ENCODE measurements at regions not wholly inside any gene's neighbourhood (a gene's known extent, or its start where the extent isn't known, plus 50 kb on each side); places are given as distances from the start of the nearest gene placed in this dataset.

GRCh38 chr5:38755181-38755580 is 90.6 kb upstream of the OSMR start:
- POLR2A ChIA-PET: no interaction called here
- no peak for DNase-seq

DNA sequence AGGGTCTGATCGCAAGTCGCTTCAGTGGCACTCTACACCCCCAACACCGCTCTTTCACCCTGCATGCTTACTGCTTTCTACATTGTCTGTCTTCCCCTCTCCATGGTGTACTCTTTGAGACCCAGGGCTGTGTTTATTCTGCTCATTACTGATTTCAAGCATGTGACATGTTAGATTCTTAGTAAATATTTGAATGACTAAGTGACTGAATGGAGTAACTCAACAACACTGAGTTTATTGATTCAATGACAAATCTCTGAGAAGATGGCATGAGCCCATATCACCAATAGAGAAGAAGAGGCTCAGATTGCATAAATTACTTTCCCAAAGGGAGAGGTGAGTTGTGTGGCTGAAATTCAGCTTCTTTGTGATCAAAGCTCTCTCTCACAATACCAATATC is 89.7 kb upstream of the OSMR start:
- Histone ChIP-seq H4K20me1 (ENCODE audit: insufficient read depth) (no peaks in the 10 kb centered on the region), H3K4me3 (ENCODE audit: low read depth in 2 of 2, low read length in 1 of 2) (no peak overlapping the region), H3K4me1 (ENCODE audit: control insufficient read depth in 1 of 2, insufficient read depth in 2 of 2, low read depth in 1 of 2, low read length in 1 of 2) (peaks cover 5 to 11% of the 10 kb centered on the region in 2 experiments; a peak in 3 of 4 replicates), H3K9ac (no peak overlapping the region), H3K79me2 (ENCODE audit: insufficient read depth) (no peaks in the 10 kb centered on the region), H3K27ac (ENCODE audit: low read depth in 2 of 2, low read length in 1 of 2) (no peak overlapping the region), H3K9me2 (no peaks in the 10 kb centered on the region), H2AFZ (ENCODE audit: low read depth) (no peak overlapping the region), H3K9me3 (no peaks in the 10 kb centered on the region), H3K36me3 (replicated peaks in 1 of 2; ENCODE audit: control insufficient read depth in 1 of 2, insufficient read depth in 2 of 2, low read length in 1 of 2) (no peaks in the 10 kb centered on the region), H3F3A (replicated peaks; ENCODE audit: insufficient read depth) (no peaks in the 10 kb centered on the region), H3K4me2 (no peak overlapping the region), H3K27me3 (ENCODE audit: insufficient read depth) (no peaks in the 10 kb centered on the region)
- no peak for DNase-seq
- WGBS (ENCODE audit: low lambda C conversion rate): 89% methylated on average over 3 of the region's 3 CpGs
- ChIA-PET CTCF (no interaction called here), POLR2A (no interaction called here)
- no peak for TF ChIP-seq TAF1 (IDR thresholded peaks at IDR 0.05; ENCODE audit: borderline replicate concordance, low read depth, low read length)
- no peak for TF ChIP-seq JUND (IDR thresholded peaks at IDR 0.05)

More at GRCh38 chr5:38755181-38755580, 90.6 kb upstream of the OSMR start:
- H3K9me2 ChIP-seq: no peaks in the 10 kb centered on the region
- 42% methylated on average over 2 of the region's 2 CpGs for WGBS (ENCODE audit: low lambda C conversion rate)
- no peak overlapping the region for H3K4me3 ChIP-seq (ENCODE audit: low read depth in 2 of 2, low read length in 1 of 2)
- TF ChIP-seq NFIC (IDR thresholded peaks at IDR 0.05; ENCODE audit: borderline replicate concordance) (no peak), FOXM1 (IDR thresholded peaks at IDR 0.05; ENCODE audit: low read depth) (no peak), YY1 (IDR thresholded peaks at IDR 0.05; ENCODE audit: low read depth) (no peak), IRF3 (IDR thresholded peaks at IDR 0.05; ENCODE audit: low read depth, low read length) (no peak)
- no peak overlapping the region for H2AFZ ChIP-seq (ENCODE audit: low read depth)
- H4K20me1 ChIP-seq (ENCODE audit: insufficient read depth): no peaks in the 10 kb centered on the region
- H3K79me2 ChIP-seq (ENCODE audit: insufficient read depth): no peaks in the 10 kb centered on the region
- H3K36me3 ChIP-seq (replicated peaks in 1 of 2; ENCODE audit: control insufficient read depth in 1 of 2, insufficient read depth in 2 of 2, low read length in 1 of 2): no peaks in the 10 kb centered on the region
- no peaks in the 10 kb centered on the region for H3K27me3 ChIP-seq (ENCODE audit: insufficient read depth)
- H3K9me3 ChIP-seq: no peaks in the 10 kb centered on the region
- CTCF ChIA-PET: interaction anchor here (1.2 to 1.6 kb wide), 3 partner anchors 28 to 313 kb away, joined by 4 to 7 read pairs (median 4); no protein-coding TSS in a partner anchor
- H3K9ac ChIP-seq: no peak overlapping the region
- no peak overlapping the region for H3K4me2 ChIP-seq
- H3K4me1 ChIP-seq (ENCODE audit: control insufficient read depth in 1 of 2, insufficient read depth in 2 of 2, low read depth in 1 of 2, low read length in 1 of 2): peaks cover 5 to 11% of the 10 kb centered on the region in 2 experiments; a peak in 3 of 4 replicates
- no peak overlapping the region for H3K27ac ChIP-seq (ENCODE audit: low read depth in 2 of 2, low read length in 1 of 2)
- no peaks in the 10 kb centered on the region for H3F3A ChIP-seq (replicated peaks; ENCODE audit: insufficient read depth)

GRCh38 chr5:38757451-38758245 is 88.2 kb upstream of the OSMR start:
- 85% methylated on average over 3 of the region's 3 CpGs for WGBS (ENCODE audit: low lambda C conversion rate)

More at GRCh38 chr5:38757451-38758245, 88.2 kb upstream of the OSMR start:
- TF ChIP-seq, protein P1, sequence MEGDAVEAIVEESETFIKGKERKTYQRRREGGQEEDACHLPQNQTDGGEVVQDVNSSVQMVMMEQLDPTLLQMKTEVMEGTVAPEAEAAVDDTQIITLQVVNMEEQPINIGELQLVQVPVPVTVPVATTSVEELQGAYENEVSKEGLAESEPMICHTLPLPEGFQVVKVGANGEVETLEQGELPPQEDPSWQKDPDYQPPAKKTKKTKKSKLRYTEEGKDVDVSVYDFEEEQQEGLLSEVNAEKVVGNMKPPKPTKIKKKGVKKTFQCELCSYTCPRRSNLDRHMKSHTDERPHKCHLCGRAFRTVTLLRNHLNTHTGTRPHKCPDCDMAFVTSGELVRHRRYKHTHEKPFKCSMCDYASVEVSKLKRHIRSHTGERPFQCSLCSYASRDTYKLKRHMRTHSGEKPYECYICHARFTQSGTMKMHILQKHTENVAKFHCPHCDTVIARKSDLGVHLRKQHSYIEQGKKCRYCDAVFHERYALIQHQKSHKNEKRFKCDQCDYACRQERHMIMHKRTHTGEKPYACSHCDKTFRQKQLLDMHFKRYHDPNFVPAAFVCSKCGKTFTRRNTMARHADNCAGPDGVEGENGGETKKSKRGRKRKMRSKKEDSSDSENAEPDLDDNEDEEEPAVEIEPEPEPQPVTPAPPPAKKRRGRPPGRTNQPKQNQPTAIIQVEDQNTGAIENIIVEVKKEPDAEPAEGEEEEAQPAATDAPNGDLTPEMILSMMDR (IDR thresholded peaks at IDR 0.05): no peak
- TF ChIP-seq FOSL2 (IDR thresholded peaks at IDR 0.05; ENCODE audit: borderline replicate concordance, low read depth) (no peak), RFX5 (IDR thresholded peaks at IDR 0.05; ENCODE audit: low read length) (no peak), GABPA (IDR thresholded peaks at IDR 0.05; ENCODE audit: low read depth) (no peak), USF2 (IDR thresholded peaks at IDR 0.05; ENCODE audit: borderline replicate concordance, low read depth, low read length) (no peak), TCF12 (IDR thresholded peaks at IDR 0.05) (no peak), RXRA (IDR thresholded peaks at IDR 0.05; ENCODE audit: borderline replicate concordance, low read depth) (no peak)
- TF ChIP-seq, protein P2, sequence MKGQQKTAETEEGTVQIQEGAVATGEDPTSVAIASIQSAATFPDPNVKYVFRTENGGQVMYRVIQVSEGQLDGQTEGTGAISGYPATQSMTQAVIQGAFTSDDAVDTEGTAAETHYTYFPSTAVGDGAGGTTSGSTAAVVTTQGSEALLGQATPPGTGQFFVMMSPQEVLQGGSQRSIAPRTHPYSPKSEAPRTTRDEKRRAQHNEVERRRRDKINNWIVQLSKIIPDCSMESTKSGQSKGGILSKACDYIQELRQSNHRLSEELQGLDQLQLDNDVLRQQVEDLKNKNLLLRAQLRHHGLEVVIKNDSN (IDR thresholded peaks at IDR 0.05; ENCODE audit: borderline replicate concordance, low read depth): no peak
- no peak overlapping the region for H3K9ac ChIP-seq
- no peak overlapping the region for H3K4me2 ChIP-seq
- no peaks in the 10 kb centered on the region for H3K9me2 ChIP-seq
- H3K36me3 ChIP-seq (replicated peaks in 1 of 2; ENCODE audit: control insufficient read depth in 1 of 2, insufficient read depth in 2 of 2, low read length in 1 of 2): no peaks in the 10 kb centered on the region
- H4K20me1 ChIP-seq (ENCODE audit: insufficient read depth): no peaks in the 10 kb centered on the region
- no peaks in the 10 kb centered on the region for H3F3A ChIP-seq (replicated peaks; ENCODE audit: insufficient read depth)
- POLR2A ChIA-PET: no interaction called here
- CTCF ChIA-PET: no interaction called here
- H2AFZ ChIP-seq (ENCODE audit: low read depth): no peak overlapping the region
- no peak overlapping the region for H3K27ac ChIP-seq (ENCODE audit: low read depth in 2 of 2, low read length in 1 of 2)
- no peaks in the 10 kb centered on the region for H3K27me3 ChIP-seq (ENCODE audit: insufficient read depth)
- DNase-seq: no peak
- H3K4me1 ChIP-seq (ENCODE audit: control insufficient read depth in 1 of 2, insufficient read depth in 2 of 2, low read depth in 1 of 2, low read length in 1 of 2): peaks cover 0 to 7% of the 10 kb centered on the region in 2 experiments; a peak in 2 of 4 replicates
- no peak overlapping the region for H3K4me3 ChIP-seq (ENCODE audit: low read depth in 2 of 2, low read length in 1 of 2)
- H3K79me2 ChIP-seq (ENCODE audit: insufficient read depth): no peaks in the 10 kb centered on the region
- no peaks in the 10 kb centered on the region for H3K9me3 ChIP-seq

All from SK-N-SH (cell line).